CD8-positive, alpha-beta memory T cell (primary cell): ENCODE measurements at regions not wholly inside any gene's neighbourhood (a gene's known extent, or its start where the extent isn't known, plus 50 kb on each side); places are given as distances from the start of the nearest gene placed in this dataset.

Source experiments
- CTCF ChIA-PET: fragments of 350-600 bp; sonication (Branson Sonifier 250); formaldehyde crosslinking; loops from one replicate; lab custom pipeline; 2021; ENCODE audit warnings: antibody characterized with exemption; lab: Charles Lee
- POLR2A ChIA-PET: fragments of 350-600 bp; sonication (Branson Sonifier 250); formaldehyde crosslinking; loops from one replicate; lab custom pipeline; 2021; ENCODE audit warnings: antibody characterized with exemption; lab: Charles Lee
- DNase-seq, 5 donors: peaks; one replicate each; pipeline versions ENCODE4 v3.0.0 to v3.0.0-alpha.2; 2020 to 2022; ENCODE audit warnings: mixed read lengths in 1 of 5
- H3K27ac ChIP-seq: one replicate; pipeline ENCODE4 v1.7.0; 2013; ENCODE audit warnings: low read depth, mild to moderate bottlenecking, low read length, moderate library complexity
- H3K27me3 ChIP-seq: 2 replicates; pipeline ENCODE4 v1.7.0; 2013; ENCODE audit warnings: low read length, mild to moderate bottlenecking; ENCODE audit not compliant: insufficient read depth, poor library complexity, severe bottlenecking
- H3K36me3 ChIP-seq: 2 replicates; pipeline ENCODE4 v1.7.0; 2013; ENCODE audit warnings: mild to moderate bottlenecking, low read length, moderate library complexity; ENCODE audit not compliant: insufficient read depth
- H3K4me1 ChIP-seq: 2 replicates; pipeline ENCODE4 v1.7.0; 2013; ENCODE audit warnings: mild to moderate bottlenecking, low read length, moderate library complexity; ENCODE audit not compliant: insufficient read depth
- H3K4me3 ChIP-seq: 2 replicates; pipeline ENCODE4 v1.7.0; 2013; ENCODE audit warnings: mild to moderate bottlenecking, low read length
- H3K9me3 ChIP-seq: 2 replicates; pipeline ENCODE4 v1.7.0; 2013; ENCODE audit warnings: mild to moderate bottlenecking, low read length
- H3K27ac Mint-ChIP-seq, 8 donors: one replicate each; pipeline ENCODE4 v1.8.0; 2020 to 2021; ENCODE audit warnings: mixed read lengths in 8 of 8, mild to moderate bottlenecking in 6 of 8, inconsistent platforms in 3 of 8, moderate library complexity in 3 of 8
- H3K27me3 Mint-ChIP-seq, 2 donors: one replicate each; pipeline ENCODE4 v1.8.0; 2020 to 2021; ENCODE audit warnings: mixed read lengths in 2 of 2, mild to moderate bottlenecking in 1 of 2, moderate library complexity in 1 of 2
- H3K36me3 Mint-ChIP-seq, 3 donors: one replicate each; pipeline ENCODE4 v1.8.0; 2020 to 2021; ENCODE audit warnings: mixed read lengths in 3 of 3, inconsistent platforms in 1 of 3, mild to moderate bottlenecking in 1 of 3
- H3K4me1 Mint-ChIP-seq, 3 donors: one replicate each; pipeline ENCODE4 v1.8.0; 2020 to 2021; ENCODE audit warnings: mixed read lengths in 3 of 3, inconsistent platforms in 1 of 3, mild to moderate bottlenecking in 1 of 3
- H3K4me3 Mint-ChIP-seq, 7 donors: one replicate each; pipeline ENCODE4 v1.8.0; 2020 to 2021; ENCODE audit warnings: mixed read lengths in 7 of 7, mild to moderate bottlenecking in 6 of 7, moderate library complexity in 4 of 7, inconsistent platforms in 2 of 7
- H3K9me3 Mint-ChIP-seq, 5 donors: one replicate each; pipeline ENCODE4 v1.8.0; 2020 to 2022; ENCODE audit warnings: mixed read lengths in 5 of 5, mild to moderate bottlenecking in 3 of 5, moderate library complexity in 2 of 5, inconsistent platforms in 1 of 5

GRCh38 chr10:31116226-31116625 is 84.6 kb upstream of the ZNF438 start:
- H3K27me3 Mint-ChIP-seq: peaks cover 10 to 33% of the 10 kb centered on the region in 2 donors
- Histone ChIP-seq H3K4me1 (no peaks in the 10 kb centered on the region), H3K4me3 (no peak overlapping the region), H3K9me3 (no peaks in the 10 kb centered on the region), H3K36me3 (no peaks in the 10 kb centered on the region), H3K27me3 (no peaks in the 10 kb centered on the region), H3K27ac (no peak overlapping the region)
- no peak overlapping the region for H3K4me3 Mint-ChIP-seq
- no peak for DNase-seq
- H3K9me3 Mint-ChIP-seq: peaks cover 0 to 5% (median 2%) of the 10 kb centered on the region in 5 donors
- H3K36me3 Mint-ChIP-seq: peaks cover 0 to 9% (median 1%) of the 10 kb centered on the region in 3 donors
- H3K27ac Mint-ChIP-seq: no peak overlapping the region
- CTCF ChIA-PET: no interaction called here
- no peaks in the 10 kb centered on the region for H3K4me1 Mint-ChIP-seq
- POLR2A ChIA-PET: no interaction called here

DNA sequence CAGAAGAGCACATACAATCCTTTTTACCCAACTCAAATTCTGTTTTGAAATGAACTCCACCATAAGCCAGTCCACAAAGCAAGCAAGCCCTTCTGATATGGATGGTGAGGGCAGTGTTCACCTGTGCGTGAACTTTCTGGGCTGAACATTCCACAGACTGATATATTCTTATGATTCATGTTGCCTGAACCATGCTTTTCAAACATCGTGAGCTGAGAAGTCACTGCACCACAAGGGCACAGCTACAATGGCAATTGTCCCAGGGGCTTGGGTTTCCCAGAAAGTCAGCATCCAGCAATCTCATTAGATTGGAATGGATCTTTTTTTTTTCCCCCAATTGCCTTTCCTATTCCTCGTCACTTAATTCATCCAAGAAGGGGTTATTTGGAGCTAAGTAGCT is 86.9 kb upstream of the ZNF438 start:
- Histone ChIP-seq H3K27ac (no peak overlapping the region), H3K27me3 (no peaks in the 10 kb centered on the region), H3K4me3 (no peak overlapping the region), H3K9me3 (no peaks in the 10 kb centered on the region), H3K4me1 (no peaks in the 10 kb centered on the region), H3K36me3 (no peaks in the 10 kb centered on the region)
- peaks cover 0 to 5% (median 1%) of the 10 kb centered on the region in 3 donors for H3K36me3 Mint-ChIP-seq
- POLR2A ChIA-PET: no interaction called here
- no peak overlapping the region for H3K27ac Mint-ChIP-seq
- peaks cover 7 to 37% of the 10 kb centered on the region in 2 donors for H3K27me3 Mint-ChIP-seq
- H3K9me3 Mint-ChIP-seq: peaks cover 0 to 2% (median 0%) of the 10 kb centered on the region in 5 donors
- no peak overlapping the region for H3K4me3 Mint-ChIP-seq
- CTCF ChIA-PET: no interaction called here
- DNase-seq: no peak
- no peaks in the 10 kb centered on the region for H3K4me1 Mint-ChIP-seq

- Histone ChIP-seq H3K27me3 (no peaks in the 10 kb centered on the region), H3K9me3 (no peaks in the 10 kb centered on the region), H3K4me1 (no peaks in the 10 kb centered on the region), H3K36me3 (no peaks in the 10 kb centered on the region), H3K4me3 (no peak overlapping the region), H3K27ac (no peak overlapping the region)
- DNase-seq: no peak
- Mint-ChIP-seq H3K4me3 (no peak overlapping the region), H3K4me1 (no peaks in the 10 kb centered on the region), H3K9me3 (no peaks in the 10 kb centered on the region), H3K36me3 (peaks cover 0 to 5% (median 1%) of the 10 kb centered on the region in 3 donors), H3K27ac (no peak overlapping the region), H3K27me3 (peaks cover 5 to 37% of the 10 kb centered on the region in 2 donors)
- ChIA-PET POLR2A (no interaction called here), CTCF (no interaction called here)
Observed at GRCh38 chr10:31120392-31120791, 88.7 kb upstream of the ZNF438 start.

DNA sequence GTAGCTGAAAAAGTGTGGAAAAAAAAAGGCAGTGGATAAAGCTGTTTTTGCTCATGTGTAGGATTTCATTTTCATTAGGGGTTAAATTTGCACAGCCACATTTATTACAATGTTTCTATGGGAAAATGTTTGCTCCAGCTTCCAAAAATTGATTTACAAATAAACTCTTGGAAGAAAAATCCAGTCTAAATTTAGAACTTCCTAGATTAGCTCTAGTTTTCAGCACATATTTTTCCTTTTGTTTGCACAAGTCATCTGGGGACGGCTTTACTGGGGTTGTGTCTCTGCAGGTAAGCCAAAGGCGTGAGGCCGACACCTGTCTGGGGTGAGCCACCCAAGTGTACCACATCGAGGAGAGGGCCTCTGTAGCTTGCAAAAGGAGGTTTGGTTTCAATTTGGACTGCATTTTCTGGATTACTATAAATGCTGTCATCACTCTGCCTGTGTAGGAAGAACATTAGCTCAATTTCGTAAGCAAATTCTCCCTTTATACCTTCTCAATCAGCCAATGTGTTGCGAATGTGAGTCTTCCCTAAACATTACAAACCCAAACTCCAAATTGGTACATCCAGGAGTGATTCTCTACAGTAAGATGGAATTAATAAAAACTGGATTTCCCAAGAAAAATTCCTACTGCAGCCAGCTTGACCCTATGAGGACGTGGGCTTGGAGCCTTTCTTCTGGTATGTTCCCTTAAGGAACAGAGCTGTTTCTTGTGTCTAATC is 89.5 kb upstream of the ZNF438 start:
- Mint-ChIP-seq H3K27me3 (peaks cover 5 to 37% of the 10 kb centered on the region in 2 donors), H3K9me3 (no peaks in the 10 kb centered on the region)
- CTCF ChIA-PET: no interaction called here

DNA sequence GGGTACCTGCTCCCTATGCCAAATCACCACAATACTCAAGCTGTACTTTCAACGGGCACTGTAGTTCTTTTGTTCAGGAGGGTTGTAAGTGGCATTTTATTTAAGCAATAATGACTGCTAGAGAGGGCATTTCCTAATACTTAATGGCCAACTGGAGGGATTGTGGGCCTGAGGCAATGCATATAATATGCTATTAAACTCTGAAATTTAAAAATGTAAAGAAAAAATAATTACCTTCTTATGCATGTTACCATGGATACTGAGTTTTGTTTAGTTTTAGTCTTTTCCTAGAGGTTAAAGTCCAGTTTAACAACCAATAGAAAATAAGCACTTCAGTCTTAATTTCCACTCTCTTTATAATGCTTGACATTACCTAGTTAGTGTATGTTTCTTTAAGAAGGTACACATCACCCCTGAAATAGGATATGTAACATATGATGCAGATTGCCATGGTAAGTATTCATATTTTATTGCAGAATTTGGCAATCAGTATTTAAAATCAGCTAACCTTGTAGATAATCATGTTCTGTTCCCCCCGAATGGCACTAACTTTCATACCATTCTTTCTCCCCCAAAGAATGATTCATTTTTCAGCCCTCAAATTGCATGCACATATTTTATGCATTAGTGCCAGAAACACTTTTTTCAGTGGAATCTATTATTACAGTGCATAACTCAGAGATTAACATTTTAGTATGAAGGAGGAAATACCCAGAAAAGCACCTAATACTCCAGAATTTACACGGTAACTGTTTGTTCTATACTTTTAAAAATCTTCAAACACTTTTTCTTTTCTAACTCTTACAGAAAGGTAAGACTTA is 90.3 kb upstream of the ZNF438 start:
- Mint-ChIP-seq H3K9me3 (no peaks in the 10 kb centered on the region), H3K27ac (peak overlapping the region in 1 of 8 donors; percentile 64), H3K4me1 (no peaks in the 10 kb centered on the region), H3K4me3 (no peak overlapping the region), H3K36me3 (peaks cover 0 to 5% (median 1%) of the 10 kb centered on the region in 3 donors), H3K27me3 (peaks cover 5 to 34% of the 10 kb centered on the region in 2 donors)
- no peak for DNase-seq
- Histone ChIP-seq H3K27me3 (no peaks in the 10 kb centered on the region), H3K9me3 (no peaks in the 10 kb centered on the region), H3K27ac (no peak overlapping the region), H3K4me1 (no peaks in the 10 kb centered on the region), H3K36me3 (no peaks in the 10 kb centered on the region), H3K4me3 (no peak overlapping the region)
- ChIA-PET POLR2A (no interaction called here), CTCF (no interaction called here)

More for the DNA sequence above, 89.5 kb upstream of the ZNF438 start:
- Histone ChIP-seq H3K4me3 (no peak overlapping the region), H3K9me3 (no peaks in the 10 kb centered on the region), H3K27ac (no peak overlapping the region), H3K36me3 (no peaks in the 10 kb centered on the region), H3K4me1 (no peaks in the 10 kb centered on the region), H3K27me3 (no peaks in the 10 kb centered on the region)
- no peak for DNase-seq
- Mint-ChIP-seq H3K4me3 (no peak overlapping the region), H3K27ac (peak overlapping the region in 1 of 8 donors; percentile 64), H3K4me1 (no peaks in the 10 kb centered on the region), H3K36me3 (peaks cover 0 to 5% (median 1%) of the 10 kb centered on the region in 3 donors)
- POLR2A ChIA-PET: no interaction called here

DNA sequence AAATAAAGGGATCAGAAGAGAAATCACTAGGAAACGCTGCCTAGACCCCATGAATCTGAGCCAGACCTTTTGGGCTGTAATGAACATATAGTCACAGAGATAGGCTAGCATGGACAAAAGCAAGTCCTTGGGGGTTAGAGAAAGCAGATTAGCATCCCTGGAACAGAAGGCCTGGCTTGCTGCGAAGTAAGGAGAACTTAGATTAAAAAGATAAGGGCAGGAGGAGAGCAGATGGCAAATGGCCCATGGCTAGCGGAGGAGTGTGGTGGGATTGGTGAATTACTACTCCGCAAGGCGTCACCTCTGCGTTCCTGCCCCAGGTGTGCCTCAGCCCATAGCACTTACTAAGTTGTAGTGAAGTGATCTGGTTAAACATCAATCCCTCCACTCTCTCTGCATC is 92.3 kb upstream of the ZNF438 start:
- CTCF ChIA-PET: no interaction called here
- no peaks in the 10 kb centered on the region for H3K9me3 Mint-ChIP-seq

GRCh38 chr10:31124852-31125251 is 93.2 kb upstream of the ZNF438 start:
- no peaks in the 10 kb centered on the region for H3K9me3 Mint-ChIP-seq
- DNase-seq: no peak
- H3K27me3 ChIP-seq: no peaks in the 10 kb centered on the region
- no peaks in the 10 kb centered on the region for H3K4me1 ChIP-seq
- H3K27ac ChIP-seq: no peak overlapping the region
- no peaks in the 10 kb centered on the region for H3K36me3 ChIP-seq
- POLR2A ChIA-PET: no interaction called here
- no peak overlapping the region for H3K4me3 Mint-ChIP-seq
- no peaks in the 10 kb centered on the region for H3K9me3 ChIP-seq
- no peak overlapping the region for H3K27ac Mint-ChIP-seq
- no peak overlapping the region for H3K4me3 ChIP-seq
- CTCF ChIA-PET: no interaction called here
- peaks cover 0 to 1% (median 0%) of the 10 kb centered on the region in 3 donors for H3K36me3 Mint-ChIP-seq
- peaks cover 5 to 20% of the 10 kb centered on the region in 2 donors for H3K27me3 Mint-ChIP-seq
- H3K4me1 Mint-ChIP-seq: no peaks in the 10 kb centered on the region

More for the DNA sequence above, 92.3 kb upstream of the ZNF438 start:
- H3K4me1 ChIP-seq: no peaks in the 10 kb centered on the region
- H3K27ac ChIP-seq: no peak overlapping the region
- Mint-ChIP-seq H3K4me1 (no peaks in the 10 kb centered on the region), H3K27me3 (peaks cover 5 to 26% of the 10 kb centered on the region in 2 donors), H3K27ac (peak overlapping the region in 1 of 8 donors; percentile 77), H3K36me3 (peaks cover 0 to 5% (median 1%) of the 10 kb centered on the region in 3 donors), H3K4me3 (no peak overlapping the region)
- POLR2A ChIA-PET: no interaction called here
- no peaks in the 10 kb centered on the region for H3K9me3 ChIP-seq
- no peaks in the 10 kb centered on the region for H3K36me3 ChIP-seq
- no peak overlapping the region for H3K4me3 ChIP-seq
- H3K27me3 ChIP-seq: no peaks in the 10 kb centered on the region
- no peak for DNase-seq

GRCh38 chr10:31125789-31126188 is 94.1 kb upstream of the ZNF438 start:
- H3K9me3 Mint-ChIP-seq: no peaks in the 10 kb centered on the region
- no peak overlapping the region for H3K4me3 Mint-ChIP-seq
- no peaks in the 10 kb centered on the region for H3K27me3 ChIP-seq
- CTCF ChIA-PET: no interaction called here
- H3K27ac Mint-ChIP-seq: no peak overlapping the region
- POLR2A ChIA-PET: no interaction called here
- H3K4me1 Mint-ChIP-seq: no peaks in the 10 kb centered on the region
- no peaks in the 10 kb centered on the region for H3K36me3 ChIP-seq
- H3K36me3 Mint-ChIP-seq: no peaks in the 10 kb centered on the region
- no peaks in the 10 kb centered on the region for H3K9me3 ChIP-seq
- no peak overlapping the region for H3K4me3 ChIP-seq
- H3K27ac ChIP-seq: no peak overlapping the region
- H3K27me3 Mint-ChIP-seq: peaks cover 3 to 13% of the 10 kb centered on the region in 2 donors
- no peak for DNase-seq
- H3K4me1 ChIP-seq: no peaks in the 10 kb centered on the region
